GM12878 (cell line): ENCODE measurements at regions not wholly inside any gene's neighbourhood (a gene's known extent, or its start where the extent isn't known, plus 50 kb on each side); places are given as distances from the start of the nearest gene placed in this dataset.

ENCODE experiments used
- ATAC-seq: fragments of 200-7000 bp; cut with Tn5 transposase; 3 replicates; pipeline ENCODE4 v1.9.1; 2020; ENCODE audit warnings: mild to moderate bottlenecking, moderate library complexity
- BruUV-seq: library from RNA; stranded (reverse); fragments of 400-500 nt; replicated peaks from 2 replicates; lab custom pipeline; 2021; lab: Mats Ljungman, UMichigan
- CTCF ChIA-PET: fragments of 300-600 bp; sonication (Branson Sonifier 250); formaldehyde crosslinking; extraction: SDS; loops from one replicate; lab custom pipeline; 2021; ENCODE audit warnings: inconsistent platforms; lab: Yijun Ruan, JAX
- POLR2A ChIA-PET: fragments of 350-600 bp; formaldehyde crosslinking; extraction: SDS; loops from one replicate; lab custom pipeline; 2021; ENCODE audit warnings: inconsistent platforms; lab: Charles Lee
- RAD21 ChIA-PET: fragments of 300-600 bp; sonication (Branson Sonifier 250); formaldehyde crosslinking; loops from one replicate; lab custom pipeline; 2023; ENCODE audit warnings: antibody characterized with exemption; ENCODE audit not compliant: unreplicated experiment; lab: Charles Lee
- SMC1A ChIA-PET: fragments of 300-600 bp; sonication (Branson Sonifier 250); formaldehyde crosslinking; loops from one replicate; lab custom pipeline; 2023; ENCODE audit not compliant: unreplicated experiment, uncharacterized antibody; lab: Charles Lee
- DNase-seq: peaks from one replicate; pipeline ENCODE4 v3.0.0-alpha.2; 2011; ENCODE audit warnings: low read depth, low spot score
- FAIRE-seq: peaks from 3 replicates; lab custom pipeline; 2011; peaks lifted over from hg19 to GRCh38; lab: Jason Lieb, UNC
- H2AFZ ChIP-seq: 2 replicates; pipeline ENCODE4 v1.6.0; 2011; ENCODE audit warnings: low read depth, low read length, control low read depth; ENCODE audit not compliant: control insufficient read depth
- H3K27ac ChIP-seq: 2 replicates; pipeline ENCODE4 v1.5.1; 2011; ENCODE audit warnings: control low read depth; ENCODE audit not compliant: control insufficient read depth, insufficient read depth
- H3K27me3 ChIP-seq, 2 experiments: replicated peaks in 1 of 2; 2 replicates each; pipeline versions ENCODE4 v1.6.0 to v1.6.1; 2011; ENCODE audit warnings: low read length in 1 of 2; ENCODE audit not compliant: control insufficient read depth in 2 of 2, insufficient read depth in 2 of 2
- H3K36me3 ChIP-seq, 2 experiments: 2 replicates each; pipeline ENCODE4 v1.5.1; 2011; ENCODE audit warnings: low read length in 1 of 2; ENCODE audit not compliant: control insufficient read depth in 2 of 2, insufficient read depth in 2 of 2
- H3K4me1 ChIP-seq: 2 replicates; pipeline ENCODE4 v1.6.1; 2011; ENCODE audit warnings: mild to moderate bottlenecking, low read length, moderate library complexity, mixed read lengths; ENCODE audit not compliant: control insufficient read depth, insufficient read depth
- H3K4me2 ChIP-seq: 2 replicates; pipeline ENCODE4 v1.6.0; 2011; ENCODE audit warnings: control low read depth; ENCODE audit not compliant: control insufficient read depth, insufficient read depth
- H3K4me3 ChIP-seq: fragments of 200-600 bp; sonication (generic); 2 replicates; pipeline ENCODE4 v1.5.1; 2016
- H3K79me2 ChIP-seq: 2 replicates; pipeline ENCODE4 v1.6.0; 2011; ENCODE audit warnings: low read length; ENCODE audit not compliant: control insufficient read depth, insufficient read depth
- H3K9ac ChIP-seq: 2 replicates; pipeline ENCODE4 v1.8.0; 2011; ENCODE audit warnings: low read length, control low read depth, mixed read lengths; ENCODE audit not compliant: control insufficient read depth, insufficient read depth
- H3K9me3 ChIP-seq: replicated peaks from 3 replicates; pipeline ENCODE4 v1.5.1; 2011; ENCODE audit warnings: mild to moderate bottlenecking, low read length; ENCODE audit not compliant: control insufficient read depth, insufficient read depth
- H4K20me1 ChIP-seq: 2 replicates; pipeline ENCODE4 v1.6.0; 2011; ENCODE audit not compliant: control insufficient read depth, insufficient read depth
- BMI1 ChIP-seq: fragments of 450-650 bp; IDR thresholded peaks from 2 replicates; pipeline ENCODE4 v1.6.1; 2016; ENCODE audit warnings: mild to moderate bottlenecking, moderate library complexity, borderline replicate concordance
- BRCA1 ChIP-seq: IDR thresholded peaks from 2 replicates; pipeline ENCODE4 v1.6.1; 2011; ENCODE audit warnings: low read depth, low read length, improper control_type of control experiment
- CBX5 ChIP-seq: sonication (generic); IDR thresholded peaks from 2 replicates; pipeline ENCODE4 v1.6.1; 2016; ENCODE audit warnings: low read depth, moderate library complexity, mild to moderate bottlenecking, inconsistent platforms
- EZH2 ChIP-seq: IDR thresholded peaks from 2 replicates; pipeline ENCODE4 v1.6.1; 2012; ENCODE audit warnings: low read depth, mild to moderate bottlenecking, control low read depth, inconsistent platforms, low read length, borderline replicate concordance; ENCODE audit not compliant: control insufficient read depth
- HDAC2 ChIP-seq: fragments of 200-600 bp; sonication (generic); IDR thresholded peaks from 2 replicates; pipeline ENCODE4 v1.6.1; 2017
- JUNB ChIP-seq: IDR thresholded peaks from 2 replicates; pipeline ENCODE4 v1.6.1; 2016; ENCODE audit warnings: antibody characterized with exemption, mild to moderate bottlenecking
- NFYB ChIP-seq: IDR thresholded peaks from 2 replicates; pipeline ENCODE4 v1.6.1; 2011; ENCODE audit warnings: low read depth, mild to moderate bottlenecking, low read length, improper control_type of control experiment, moderate library complexity; ENCODE audit not compliant: insufficient read depth
- POLR2AphosphoS5 ChIP-seq: IDR thresholded peaks from 2 replicates; pipeline ENCODE4 v1.6.1; 2011; ENCODE audit warnings: mild to moderate bottlenecking, low read length, inconsistent platforms
- RAD21 ChIP-seq: IDR thresholded peaks from 2 replicates; pipeline ENCODE4 v1.6.1; 2011; ENCODE audit warnings: mild to moderate bottlenecking, low read depth, low read length, moderate library complexity; ENCODE audit not compliant: insufficient read depth
- SIN3A ChIP-seq: IDR thresholded peaks from 2 replicates; pipeline ENCODE4 v1.6.1; 2012; ENCODE audit warnings: low read depth, low read length, improper control_type of control experiment
- whole genome bisulfite sequencing: methylation state at CpG from one replicate; pipeline ENCODE4 v1.1.6; 2016; ENCODE audit warnings: low lambda C conversion rate; ENCODE audit not compliant: insufficient replicate concordance, insufficient coverage; ENCODE audit errors: missing lambda C conversion rate; 5-methylcytosine and 5-hydroxymethylcytosine counted together
- in situ Hi-C: fragments of 300-500 bp; cut with MboI; formaldehyde crosslinking; loops from 9 replicates; pipeline ENCODE4 v1.14.3; 2018; ENCODE audit warnings: mixed read lengths
- intact Hi-C: fragments of 100-400 bp; cut with micrococcal nuclease; formaldehyde crosslinking; loops from one replicate; pipeline ENCODE4 v1.14.2; 2022; ENCODE audit not compliant: unreplicated experiment
- TF ChIP-seq, protein P1 (sequence below): fragments of 150-350 bp; IDR thresholded peaks from 2 replicates; pipeline ENCODE4 v1.6.1; 2016; ENCODE audit warnings: low read depth, low read length
- TF ChIP-seq, protein P2 (sequence below): IDR thresholded peaks from 2 replicates; pipeline ENCODE4 v1.6.1; 2011; ENCODE audit warnings: borderline replicate concordance, low read depth, mild to moderate bottlenecking, moderate library complexity, mixed read lengths, low read length; ENCODE audit not compliant: insufficient read depth; ENCODE audit errors: extremely low read length
- TF ChIP-seq, protein P3 (sequence below): fragments of 450-650 bp; IDR thresholded peaks from 2 replicates; pipeline ENCODE4 v1.6.1; 2014; ENCODE audit warnings: mild to moderate bottlenecking

DNA sequence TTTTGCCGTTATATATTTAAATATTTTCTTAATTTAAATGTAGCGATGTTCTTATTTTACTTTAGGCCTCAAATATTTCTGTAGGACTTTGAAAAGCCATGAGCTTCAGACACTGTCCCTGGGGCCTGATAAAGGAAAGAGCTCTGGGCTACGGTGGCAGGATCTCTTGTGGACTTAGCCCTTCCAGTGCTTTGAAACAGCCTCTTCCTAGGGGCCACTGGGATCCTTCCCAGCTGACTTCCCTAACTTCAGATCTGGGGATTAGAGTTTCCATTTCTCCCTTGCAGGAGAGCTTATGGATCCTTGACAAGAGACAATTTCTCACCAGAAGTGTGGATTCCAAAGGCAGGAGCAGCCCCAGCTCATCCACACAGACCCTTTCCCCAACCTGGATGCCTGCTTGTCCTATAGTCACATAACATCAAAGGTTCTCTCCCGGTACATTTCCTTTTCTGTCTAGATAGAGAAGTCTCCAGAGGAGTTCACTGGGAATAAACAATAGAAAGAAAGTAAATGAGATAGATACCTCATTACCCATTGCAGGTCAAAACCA is 221.4 kb downstream of the TTC6 start:
- CTCF ChIA-PET = no interaction called here
- BruUV-seq = no TSS peak
- POLR2A ChIA-PET = interaction anchor here (0.6 kb wide), 1 partner anchor 257 kb away, joined by 6 read pairs; no protein-coding TSS in a partner anchor

DNA sequence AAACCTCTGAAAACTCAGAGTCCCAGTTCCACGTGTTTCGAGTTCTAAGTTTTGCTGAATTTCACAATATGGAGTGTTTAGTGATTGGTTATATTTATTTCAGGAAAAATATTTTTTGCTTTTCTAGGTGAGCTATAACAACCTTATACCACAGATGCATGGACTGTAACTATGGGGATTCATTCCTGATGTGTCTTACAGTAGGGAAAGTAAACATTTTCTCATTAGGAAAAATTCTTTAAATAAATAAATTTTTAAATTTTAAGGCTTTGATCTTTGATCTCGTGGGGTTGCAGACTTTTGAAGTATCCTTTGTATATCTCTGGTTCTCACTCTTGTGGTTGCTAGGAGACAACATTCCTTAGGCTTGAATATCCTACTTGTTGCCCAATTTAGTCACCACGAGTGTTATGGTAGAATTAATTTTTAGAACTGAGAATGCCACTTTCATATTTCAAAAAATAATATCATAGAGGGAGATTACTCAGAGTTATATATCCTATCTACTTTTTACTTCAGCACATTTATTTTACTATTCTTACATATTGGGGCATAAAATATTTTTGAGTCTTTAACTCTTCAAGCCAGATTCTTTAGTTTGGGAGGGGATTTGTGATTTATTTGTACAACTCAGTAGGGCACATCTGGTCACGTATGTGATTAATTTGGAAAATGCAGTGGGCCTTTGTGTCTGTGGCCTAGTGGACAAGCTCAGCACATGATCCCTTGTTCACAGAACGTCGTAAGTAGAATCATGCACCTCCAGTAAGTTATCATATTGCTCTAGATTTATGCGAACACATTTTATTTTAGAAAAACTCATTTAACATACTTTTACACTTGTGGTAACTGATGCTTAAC is 224.0 kb downstream of the TTC6 start:
- in situ Hi-C loops = no loop called here
- POLR2A ChIA-PET = no interaction called here
- 13% methylated on average over 8 of the region's 8 CpGs for WGBS
- Histone ChIP-seq H4K20me1 (no peaks in the 10 kb centered on the region), H3K27me3 (no peaks in the 10 kb centered on the region), H3K9me3 (no peaks in the 10 kb centered on the region), H3K4me3 (no peak overlapping the region), H3K36me3 (no peaks in the 10 kb centered on the region), H2AFZ (no peak overlapping the region), H3K4me2 (no peak overlapping the region), H3K9ac (no peak overlapping the region), H3K27ac (no peak overlapping the region), H3K4me1 (no peaks in the 10 kb centered on the region), H3K79me2 (no peaks in the 10 kb centered on the region)
- no peak for DNase-seq
- RAD21 ChIA-PET = interaction anchor here (1.4 kb wide), 1 partner anchor 7 kb away, joined by 3 read pairs; no protein-coding TSS in a partner anchor
- FAIRE-seq = no peak
- SMC1A ChIA-PET = no interaction called here
- BruUV-seq = no TSS peak
- CTCF ChIA-PET = no interaction called here
- no peak for ATAC-seq
- intact Hi-C loops = no loop called here
- no peak for TF ChIP-seq BRCA1
- no peak for TF ChIP-seq RAD21
- TF ChIP-seq JUNB = no peak
- no peak for TF ChIP-seq NFYB
- TF ChIP-seq, protein P1, sequence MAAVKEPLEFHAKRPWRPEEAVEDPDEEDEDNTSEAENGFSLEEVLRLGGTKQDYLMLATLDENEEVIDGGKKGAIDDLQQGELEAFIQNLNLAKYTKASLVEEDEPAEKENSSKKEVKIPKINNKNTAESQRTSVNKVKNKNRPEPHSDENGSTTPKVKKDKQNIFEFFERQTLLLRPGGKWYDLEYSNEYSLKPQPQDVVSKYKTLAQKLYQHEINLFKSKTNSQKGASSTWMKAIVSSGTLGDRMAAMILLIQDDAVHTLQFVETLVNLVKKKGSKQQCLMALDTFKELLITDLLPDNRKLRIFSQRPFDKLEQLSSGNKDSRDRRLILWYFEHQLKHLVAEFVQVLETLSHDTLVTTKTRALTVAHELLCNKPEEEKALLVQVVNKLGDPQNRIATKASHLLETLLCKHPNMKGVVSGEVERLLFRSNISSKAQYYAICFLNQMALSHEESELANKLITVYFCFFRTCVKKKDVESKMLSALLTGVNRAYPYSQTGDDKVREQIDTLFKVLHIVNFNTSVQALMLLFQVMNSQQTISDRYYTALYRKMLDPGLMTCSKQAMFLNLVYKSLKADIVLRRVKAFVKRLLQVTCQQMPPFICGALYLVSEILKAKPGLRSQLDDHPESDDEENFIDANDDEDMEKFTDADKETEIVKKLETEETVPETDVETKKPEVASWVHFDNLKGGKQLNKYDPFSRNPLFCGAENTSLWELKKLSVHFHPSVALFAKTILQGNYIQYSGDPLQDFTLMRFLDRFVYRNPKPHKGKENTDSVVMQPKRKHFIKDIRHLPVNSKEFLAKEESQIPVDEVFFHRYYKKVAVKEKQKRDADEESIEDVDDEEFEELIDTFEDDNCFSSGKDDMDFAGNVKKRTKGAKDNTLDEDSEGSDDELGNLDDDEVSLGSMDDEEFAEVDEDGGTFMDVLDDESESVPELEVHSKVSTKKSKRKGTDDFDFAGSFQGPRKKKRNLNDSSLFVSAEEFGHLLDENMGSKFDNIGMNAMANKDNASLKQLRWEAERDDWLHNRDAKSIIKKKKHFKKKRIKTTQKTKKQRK = no peak
- TF ChIP-seq, protein P2, sequence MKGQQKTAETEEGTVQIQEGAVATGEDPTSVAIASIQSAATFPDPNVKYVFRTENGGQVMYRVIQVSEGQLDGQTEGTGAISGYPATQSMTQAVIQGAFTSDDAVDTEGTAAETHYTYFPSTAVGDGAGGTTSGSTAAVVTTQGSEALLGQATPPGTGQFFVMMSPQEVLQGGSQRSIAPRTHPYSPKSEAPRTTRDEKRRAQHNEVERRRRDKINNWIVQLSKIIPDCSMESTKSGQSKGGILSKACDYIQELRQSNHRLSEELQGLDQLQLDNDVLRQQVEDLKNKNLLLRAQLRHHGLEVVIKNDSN = no peak
- TF ChIP-seq POLR2AphosphoS5 = no peak

More for the DNA sequence above, 221.4 kb downstream of the TTC6 start:
- Histone ChIP-seq H3K79me2 (no peaks in the 10 kb centered on the region), H3K9ac (no peak overlapping the region), H2AFZ (no peak overlapping the region), H3K27ac (no peak overlapping the region), H3K4me1 (no peaks in the 10 kb centered on the region), H3K9me3 (no peaks in the 10 kb centered on the region), H3K36me3 (no peaks in the 10 kb centered on the region), H4K20me1 (no peaks in the 10 kb centered on the region), H3K4me2 (no peak overlapping the region), H3K4me3 (no peak overlapping the region)
- SMC1A ChIA-PET = no interaction called here
- in situ Hi-C loops = no loop called here
- no peak for FAIRE-seq
- RAD21 ChIA-PET = no interaction called here
- TF ChIP-seq HDAC2 = no peak
- TF ChIP-seq CBX5 = no peak
- no peak for TF ChIP-seq BMI1
- TF ChIP-seq EZH2 = no peak
- TF ChIP-seq SIN3A = no peak
- TF ChIP-seq, protein P3, sequence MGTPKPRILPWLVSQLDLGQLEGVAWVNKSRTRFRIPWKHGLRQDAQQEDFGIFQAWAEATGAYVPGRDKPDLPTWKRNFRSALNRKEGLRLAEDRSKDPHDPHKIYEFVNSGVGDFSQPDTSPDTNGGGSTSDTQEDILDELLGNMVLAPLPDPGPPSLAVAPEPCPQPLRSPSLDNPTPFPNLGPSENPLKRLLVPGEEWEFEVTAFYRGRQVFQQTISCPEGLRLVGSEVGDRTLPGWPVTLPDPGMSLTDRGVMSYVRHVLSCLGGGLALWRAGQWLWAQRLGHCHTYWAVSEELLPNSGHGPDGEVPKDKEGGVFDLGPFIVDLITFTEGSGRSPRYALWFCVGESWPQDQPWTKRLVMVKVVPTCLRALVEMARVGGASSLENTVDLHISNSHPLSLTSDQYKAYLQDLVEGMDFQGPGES = no peak
- TF ChIP-seq, all 136 proteins: peak for 0
- intact Hi-C loops = no loop called here
- ATAC-seq (no peak), DNase-seq (no peak)
- no peaks in the 10 kb centered on the region for H3K27me3 ChIP-seq
- 62% methylated on average over 4 of the region's 4 CpGs for WGBS
